Midbrain (tissue), 1 donor: ENCODE measurements at regions not wholly inside any gene's neighbourhood (a gene's known extent, or its start where the extent isn't known, plus 50 kb on each side); places are given as distances from the start of the nearest gene placed in this dataset.
"Not testable (repeated sequence)": the region's sequence is repeated elsewhere in the genome, so short reads cannot be mapped to it uniquely, and the experiment has no call there.

Source experiments
- DNase-seq: peaks from one replicate; lab custom pipeline; 2025; lab: John Stamatoyannopoulos, UW

DNA sequence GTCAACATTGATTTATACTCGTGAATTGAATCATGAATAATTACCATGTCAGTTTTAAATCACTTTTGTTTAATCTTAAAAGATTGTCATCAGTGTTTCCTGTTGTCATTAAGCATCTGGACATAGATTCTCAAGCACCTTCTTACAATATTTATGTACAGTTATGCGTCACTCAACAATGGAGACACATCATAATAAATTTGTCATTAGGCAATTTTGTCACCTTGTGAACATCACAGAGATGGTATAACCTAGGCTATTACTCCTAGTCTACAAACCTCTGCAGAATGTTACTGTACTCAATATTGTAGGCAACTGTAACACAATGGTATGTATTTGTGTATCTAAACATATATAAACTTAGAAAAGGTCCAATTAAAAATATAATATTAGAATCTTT lies 2130.9 kb upstream of the PCDH20 start:
- DNase-seq = no peak

DNA sequence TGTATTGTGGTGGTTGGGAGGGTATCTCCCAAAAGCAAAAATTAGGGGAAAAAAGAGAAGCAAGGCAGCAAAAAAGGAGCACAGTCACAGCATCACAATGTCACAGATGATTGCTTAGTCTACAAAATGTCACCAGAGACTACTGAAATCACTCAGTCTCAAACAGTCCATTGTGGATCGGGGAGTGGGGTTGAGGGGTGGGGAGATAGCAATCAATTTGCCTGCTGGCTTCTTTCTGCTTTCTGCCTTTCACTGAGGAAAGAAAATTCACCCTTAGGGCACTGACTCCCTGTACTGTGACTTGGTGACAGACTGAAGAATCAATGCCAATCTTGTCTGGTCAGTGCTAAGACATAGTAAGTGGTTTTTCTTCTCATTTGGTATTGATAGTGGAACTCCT lies 2127.1 kb upstream of the PCDH20 start:
- no peak for DNase-seq

DNA sequence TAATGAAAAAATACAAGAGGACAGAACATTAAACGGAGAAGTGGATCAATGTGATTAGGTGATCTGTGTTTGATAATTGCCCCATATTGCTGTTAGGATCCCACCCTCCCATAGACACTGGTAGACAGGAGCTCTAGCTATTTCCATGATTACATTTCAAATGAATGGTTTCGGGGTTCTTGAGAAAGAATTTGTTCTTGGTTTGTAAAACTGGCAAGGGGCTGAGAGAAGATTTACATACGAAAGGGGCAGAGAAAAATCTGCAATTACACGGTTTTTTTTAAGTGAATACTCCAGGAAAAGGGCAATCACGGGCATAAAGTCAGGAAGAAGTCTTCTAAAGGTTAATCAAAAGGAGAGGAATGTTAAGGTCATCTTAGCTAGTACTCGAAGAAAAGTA lies 2125.7 kb upstream of the PCDH20 start:
- DNase-seq = no peak

DNA sequence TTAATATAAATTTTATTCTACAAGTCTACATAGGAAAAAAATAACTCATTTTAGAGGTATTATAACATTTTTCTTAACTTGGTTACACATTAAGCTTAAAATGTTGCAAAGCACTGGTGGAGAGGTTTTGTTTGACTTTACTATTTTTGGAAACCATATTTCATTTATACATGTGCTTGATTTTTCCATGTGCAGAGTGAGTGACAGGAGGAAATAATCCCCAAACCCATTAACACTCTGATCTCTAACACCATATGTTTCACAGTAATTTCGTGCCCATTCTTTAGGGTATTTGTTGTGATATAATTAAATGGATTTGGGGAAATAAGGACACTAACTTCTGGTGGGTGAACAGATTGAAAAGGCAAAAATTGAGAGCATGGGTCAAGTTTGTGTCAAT lies 2124.4 kb upstream of the PCDH20 start:
- DNase-seq = no peak

DNA sequence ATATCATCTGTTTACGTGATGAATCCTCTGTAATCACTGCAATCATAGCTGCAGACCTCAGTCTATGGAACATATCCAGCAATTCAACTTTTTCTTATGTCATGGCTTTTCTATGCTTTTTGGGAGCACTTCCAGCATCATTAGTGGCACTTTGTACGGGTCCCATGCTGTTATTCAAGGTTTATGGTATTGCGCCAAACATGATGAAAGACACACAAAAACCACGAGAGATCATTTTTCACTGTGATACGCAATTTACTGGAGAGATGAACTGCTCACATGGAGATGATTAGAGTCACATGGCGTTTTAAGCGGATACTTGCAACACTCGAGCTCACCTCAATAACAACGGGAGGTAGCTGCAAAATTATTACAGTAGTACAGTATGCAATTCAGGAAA lies 2101.7 kb upstream of the PCDH20 start:
- DNase-seq = no peak

DNA sequence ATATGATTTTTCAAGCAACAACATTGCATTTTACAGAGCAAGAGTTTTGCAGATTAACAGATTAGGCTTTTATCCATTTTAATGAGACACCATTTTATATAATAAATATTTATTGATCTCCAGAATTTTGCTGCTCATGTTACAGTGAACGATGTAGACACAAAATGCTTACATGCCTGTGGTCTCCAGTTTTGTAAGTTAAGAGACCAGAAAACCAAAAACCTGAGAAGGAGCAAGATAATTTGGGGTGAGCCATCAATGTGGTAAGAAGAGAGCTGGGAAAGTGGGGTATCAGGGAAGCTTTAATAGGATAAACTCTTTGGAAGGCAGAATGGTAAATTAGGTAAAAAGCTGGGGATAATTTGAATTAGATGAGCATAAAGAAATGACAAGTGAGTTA lies 2100.5 kb upstream of the PCDH20 start:
- DNase-seq = no peak

DNA sequence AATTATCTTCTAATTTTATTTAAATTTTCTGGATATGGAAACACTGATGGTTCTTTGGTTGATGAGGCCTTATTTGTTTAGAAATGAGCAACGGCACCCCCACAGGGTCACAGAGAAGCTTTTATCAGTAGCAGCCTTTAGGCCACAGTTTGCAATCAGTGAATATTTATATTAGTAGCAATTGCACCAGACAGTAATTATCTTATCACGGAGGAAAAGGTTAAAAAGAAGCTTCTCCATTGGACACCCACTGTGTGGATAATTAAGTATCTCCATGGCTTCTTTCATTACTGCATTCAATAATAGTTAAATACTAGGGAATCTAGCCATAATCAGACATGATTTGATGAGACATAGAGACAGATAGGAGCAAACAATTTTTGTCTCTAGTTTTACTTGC lies 2099.2 kb upstream of the PCDH20 start:
- no peak for DNase-seq

DNA sequence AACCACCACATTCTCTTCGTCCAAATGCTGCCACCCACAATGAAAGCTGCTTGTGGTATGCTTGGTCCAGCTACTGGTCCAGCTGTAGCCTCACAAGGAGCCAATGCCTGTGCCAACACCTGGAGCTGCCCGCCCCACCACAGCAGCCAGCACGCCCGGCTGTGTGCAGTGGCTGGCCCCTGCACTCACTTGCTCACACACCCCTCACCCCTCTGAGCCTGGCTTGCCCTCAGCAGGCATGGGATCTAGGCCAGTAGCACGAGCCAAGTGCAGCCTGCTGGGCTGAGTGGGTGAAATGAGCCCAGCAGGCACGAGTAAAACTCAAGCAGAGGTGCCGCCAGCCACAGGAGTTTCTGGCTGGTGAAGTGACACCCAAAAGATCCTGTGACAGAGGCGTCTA lies 2096.4 kb upstream of the PCDH20 start:
- no peak for DNase-seq

DNA sequence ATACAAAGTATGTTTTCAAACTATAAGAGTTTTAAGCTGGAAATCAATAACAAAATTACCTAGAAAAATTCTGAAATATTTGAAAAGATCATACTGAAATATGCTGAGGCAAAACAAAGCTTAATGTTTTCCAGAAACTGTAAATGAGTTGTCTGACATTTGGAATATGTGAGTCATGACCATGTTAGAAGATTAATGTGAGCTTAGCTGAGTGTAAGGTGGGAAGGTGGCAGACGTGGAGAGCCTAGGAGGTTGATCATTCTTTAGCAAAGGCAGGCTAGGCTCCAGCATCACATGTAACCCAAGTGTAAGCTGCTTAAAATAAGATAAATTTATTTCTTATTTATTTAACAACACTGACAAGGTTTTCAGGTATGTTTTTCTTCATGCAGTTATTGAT lies 2086.1 kb upstream of the PCDH20 start:
- no peak for DNase-seq

DNA sequence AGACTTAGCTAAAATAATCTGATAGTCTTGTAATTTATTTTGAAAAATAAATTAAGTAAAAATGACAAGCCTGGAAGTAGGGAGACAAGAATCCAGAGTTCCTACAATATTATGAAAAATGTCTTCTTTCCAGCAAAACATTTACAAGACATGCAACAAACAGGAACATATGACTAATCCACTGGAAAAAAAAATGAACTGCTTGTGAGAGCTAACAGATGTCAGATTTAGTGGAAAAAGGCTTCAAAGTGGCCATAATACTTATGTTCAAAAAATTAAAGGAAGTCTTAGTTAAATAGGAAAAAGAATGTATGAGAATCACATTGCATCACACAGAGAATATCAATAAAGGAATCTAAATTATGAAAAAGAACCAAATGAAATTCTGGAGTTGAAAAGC lies 2082.0 kb upstream of the PCDH20 start:
- DNase-seq = no peak

DNA sequence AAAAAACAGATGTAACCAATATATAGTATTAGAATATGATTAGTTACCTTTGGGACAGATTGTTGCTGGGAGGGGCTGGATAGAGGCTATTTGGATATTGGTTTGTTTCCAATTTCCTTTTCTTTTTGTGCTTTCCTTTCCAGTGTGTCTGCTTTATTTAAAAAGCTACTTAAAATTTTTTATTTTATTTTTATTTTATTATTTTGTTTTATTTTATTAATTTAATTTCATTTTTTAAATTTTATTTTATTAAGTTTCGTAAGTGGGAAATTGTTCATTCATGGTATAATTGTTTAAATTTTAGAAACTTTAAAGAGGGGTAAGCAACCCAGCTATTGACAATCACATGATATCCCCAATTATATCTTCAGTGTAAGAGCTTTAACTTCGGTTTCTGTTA lies 2077.0 kb upstream of the PCDH20 start:
- no peak for DNase-seq

DNA sequence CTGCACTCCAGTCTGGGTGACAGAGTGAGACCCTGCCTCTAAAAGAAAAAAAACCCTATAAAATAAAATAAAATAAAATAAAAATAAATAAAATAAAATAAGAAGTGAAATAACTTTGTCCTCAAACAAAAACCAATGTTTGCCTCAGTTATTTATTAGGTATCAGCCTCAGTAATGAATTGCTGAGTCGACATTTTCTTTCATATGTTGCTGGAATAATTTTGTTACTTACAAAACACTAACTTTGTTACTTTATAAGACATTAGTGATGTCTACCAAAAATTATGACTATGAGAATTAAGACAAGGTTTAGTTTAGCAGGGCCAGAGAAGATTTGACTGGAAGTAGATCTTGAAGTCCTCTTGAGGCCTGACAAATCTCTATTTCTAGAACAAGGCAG lies 2074.5 kb upstream of the PCDH20 start:
- DNase-seq = no peak

DNA sequence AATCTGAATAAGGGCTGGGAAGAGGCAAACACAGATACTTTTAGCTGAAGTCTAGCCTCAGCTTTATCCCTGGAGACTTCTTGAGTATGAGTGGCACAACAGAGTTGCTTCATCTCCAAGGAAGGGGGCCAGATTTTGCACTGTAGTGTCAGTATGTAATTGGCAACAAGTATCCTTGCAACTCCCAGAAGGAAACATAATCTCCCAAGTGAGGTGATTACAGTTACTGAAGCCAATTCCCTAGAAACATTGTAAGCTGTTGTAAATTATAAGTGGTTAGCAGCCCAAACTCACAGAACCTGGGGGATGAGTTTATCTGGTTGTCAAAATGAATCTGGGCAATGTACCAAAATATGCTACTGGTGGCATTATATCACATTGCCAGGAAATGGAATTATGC lies 2065.7 kb upstream of the PCDH20 start:
- no peak for DNase-seq

DNA sequence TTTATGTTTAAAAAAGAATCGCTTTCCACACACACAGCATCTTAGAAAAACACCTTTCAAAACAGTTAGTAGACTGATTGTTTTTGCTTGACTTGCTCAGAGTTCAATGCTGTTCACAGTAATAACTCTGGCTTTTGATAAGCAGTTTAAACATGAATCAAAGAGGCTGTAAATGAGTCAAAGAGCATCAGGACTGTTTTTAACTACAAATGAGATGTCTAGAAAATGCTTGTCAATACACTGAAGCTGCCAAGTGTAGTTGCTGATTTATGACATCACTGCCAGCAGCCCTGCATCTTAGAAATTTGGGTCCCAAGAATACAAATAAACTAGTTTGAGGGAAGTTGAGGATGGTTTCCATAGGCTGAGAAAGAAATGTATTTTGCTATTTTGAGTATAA lies 2057.1 kb upstream of the PCDH20 start:
- DNase-seq = no peak

DNA sequence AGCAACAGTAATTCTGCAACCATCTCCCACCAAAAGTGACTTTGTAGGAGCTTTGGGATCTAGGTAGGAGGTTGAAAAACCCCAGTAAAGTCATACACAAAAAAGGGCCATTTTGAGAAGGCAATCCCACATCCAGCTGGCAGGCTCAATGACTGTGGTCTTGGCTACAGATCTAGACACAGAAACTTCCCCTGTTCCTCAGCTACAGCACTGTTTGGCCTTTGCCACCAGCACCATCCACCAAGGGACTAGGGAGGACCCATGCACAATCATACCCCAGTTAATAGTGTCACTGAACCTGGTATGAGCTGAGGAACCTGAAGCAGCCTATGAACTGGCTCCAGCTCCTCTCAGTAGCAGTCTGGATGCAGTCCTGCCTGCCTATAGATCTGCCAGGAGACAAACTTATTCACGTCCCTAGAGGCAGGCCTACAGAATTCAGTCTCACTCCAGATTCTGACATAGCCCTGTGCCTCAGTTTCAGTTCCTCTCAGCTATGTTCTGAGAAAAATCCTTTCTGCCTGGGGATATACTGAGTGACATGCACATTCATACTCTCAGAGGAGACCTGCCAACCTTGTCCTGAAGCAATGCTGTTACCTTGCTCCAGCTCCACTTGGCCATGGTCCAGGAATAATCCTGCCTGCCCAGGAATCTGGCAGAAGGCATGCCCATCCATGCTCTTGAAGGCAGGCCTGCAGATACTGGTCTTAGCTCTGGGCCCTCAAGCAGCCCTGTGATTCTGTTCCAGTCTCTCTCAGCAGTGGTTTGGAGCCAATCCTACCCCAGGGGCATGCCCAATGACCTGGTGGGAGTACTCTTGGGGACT lies 2048.3 kb upstream of the PCDH20 start:
- DNase-seq = no peak

DNA sequence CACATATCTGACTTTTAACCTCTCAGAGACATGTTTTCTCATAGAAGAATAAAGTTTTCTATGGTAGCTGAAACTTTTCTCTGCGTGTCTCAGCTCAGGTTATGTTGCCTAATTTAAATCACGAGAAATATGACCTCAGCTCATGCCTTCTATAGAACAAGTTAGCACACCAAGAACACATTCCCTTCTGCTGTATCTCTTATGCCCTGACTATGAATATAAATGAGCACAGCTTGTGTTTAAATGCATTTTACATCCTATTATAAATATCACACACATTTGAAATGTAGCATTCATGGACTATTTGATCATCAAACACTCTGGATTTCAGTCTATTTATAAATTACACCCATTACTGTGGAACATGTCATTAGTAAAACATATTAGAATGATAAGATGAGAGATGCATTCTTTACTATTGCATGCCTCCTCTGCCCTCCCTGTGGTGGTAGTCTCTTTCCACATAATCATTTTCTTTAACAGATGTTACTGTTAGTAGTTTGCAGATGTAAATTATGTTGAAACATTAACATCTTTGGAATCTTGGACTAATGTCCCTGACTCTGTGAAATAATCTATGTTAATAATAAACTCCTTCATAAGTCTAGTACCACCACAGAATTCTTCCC lies 2044.9 kb upstream of the PCDH20 start:
- DNase-seq = no peak

DNA sequence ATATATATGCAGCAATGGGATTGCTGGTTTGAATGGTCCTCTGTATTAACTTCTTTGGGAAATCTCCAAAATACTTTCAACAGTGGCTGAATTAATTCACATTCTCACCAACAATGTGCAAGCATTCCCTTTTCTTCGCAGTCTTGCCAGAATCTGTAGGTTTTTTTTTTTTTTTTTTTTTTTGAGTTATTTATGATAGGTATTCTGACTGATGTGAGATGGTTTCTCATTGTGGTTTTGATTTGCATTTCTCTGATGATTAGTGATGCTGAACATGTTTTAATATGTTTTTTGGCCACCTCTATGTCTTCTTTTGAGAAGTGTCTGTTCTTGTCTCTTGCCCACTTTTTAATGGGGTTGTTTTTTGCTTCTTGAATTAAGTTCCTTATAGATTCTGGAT lies 2041.5 kb upstream of the PCDH20 start:
- DNase-seq = no peak

DNA sequence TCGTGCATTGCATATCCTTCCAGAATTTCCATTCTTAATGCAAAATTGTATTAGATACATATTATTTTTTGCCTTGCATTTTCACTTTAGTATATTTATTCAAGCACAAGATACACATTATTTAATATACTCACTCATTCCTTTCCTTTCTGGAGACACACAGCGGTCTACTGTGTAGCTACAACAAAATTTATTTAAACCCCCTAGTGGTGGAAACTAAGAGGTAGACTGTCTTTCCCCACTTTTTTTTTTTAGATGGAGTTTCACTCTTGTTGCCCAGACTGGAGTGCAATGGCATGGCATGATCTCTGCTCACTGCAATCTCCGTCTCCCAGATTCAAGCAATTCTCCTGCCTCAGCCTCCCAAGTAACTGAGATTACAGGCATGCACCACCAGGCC lies 2040.3 kb upstream of the PCDH20 start:
- DNase-seq = no peak

DNA sequence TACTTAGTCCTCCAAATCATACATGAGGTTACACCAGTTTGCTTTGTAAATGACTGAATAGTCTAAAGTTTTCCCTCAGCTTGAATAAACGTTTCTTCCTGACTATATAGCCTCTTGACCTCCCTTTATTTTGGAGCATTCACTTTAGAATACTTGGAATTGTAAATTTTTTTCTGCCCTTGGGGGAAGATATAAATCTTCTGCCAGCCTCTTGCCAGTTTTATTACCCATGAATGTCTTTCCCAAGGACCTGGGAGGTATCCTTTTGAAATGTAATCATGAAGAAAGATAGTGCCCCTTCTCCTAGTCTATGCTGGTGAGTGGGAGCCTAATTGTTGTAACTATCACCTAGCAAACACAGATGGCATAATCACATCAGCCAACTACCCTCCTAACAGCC lies 2033.9 kb upstream of the PCDH20 start:
- no peak for DNase-seq

DNA sequence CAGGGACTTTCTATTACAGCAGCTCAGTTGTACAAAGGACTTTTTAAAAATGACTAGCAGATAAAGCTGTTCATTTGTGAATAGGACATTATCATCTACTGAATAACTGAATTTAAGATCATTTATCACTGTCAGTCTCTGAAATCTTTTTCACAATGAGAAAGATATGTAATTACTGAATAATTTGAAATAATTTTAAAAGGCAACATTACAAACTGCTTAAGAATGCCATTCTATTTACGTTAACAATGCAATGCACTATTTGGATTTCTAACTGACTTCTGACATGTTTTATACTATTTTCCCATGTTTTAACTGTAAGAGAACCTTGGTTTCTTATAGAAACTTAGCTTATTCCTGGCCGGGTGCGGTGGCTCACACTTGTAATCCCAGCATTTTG lies 2033.0 kb upstream of the PCDH20 start:
- no peak for DNase-seq

DNA sequence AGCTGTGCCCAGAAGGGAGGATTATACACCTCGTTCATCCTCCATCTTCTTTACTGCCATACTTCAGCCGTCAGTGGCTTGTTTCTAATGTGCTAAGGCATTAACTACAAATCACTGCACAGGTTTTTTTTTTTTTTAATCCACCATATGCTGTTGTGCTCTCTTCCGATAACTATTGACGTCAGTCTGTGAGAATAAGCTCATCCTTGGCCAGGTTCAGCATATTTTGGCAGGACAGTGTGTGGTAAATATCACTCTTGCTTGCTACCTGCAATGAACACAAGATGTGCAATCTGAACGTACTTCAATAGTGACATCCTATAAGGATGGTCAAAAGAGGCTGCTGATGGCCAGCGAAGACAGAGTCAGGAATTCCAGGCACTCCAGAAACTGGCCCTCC lies 2030.7 kb upstream of the PCDH20 start:
- no peak for DNase-seq

DNA sequence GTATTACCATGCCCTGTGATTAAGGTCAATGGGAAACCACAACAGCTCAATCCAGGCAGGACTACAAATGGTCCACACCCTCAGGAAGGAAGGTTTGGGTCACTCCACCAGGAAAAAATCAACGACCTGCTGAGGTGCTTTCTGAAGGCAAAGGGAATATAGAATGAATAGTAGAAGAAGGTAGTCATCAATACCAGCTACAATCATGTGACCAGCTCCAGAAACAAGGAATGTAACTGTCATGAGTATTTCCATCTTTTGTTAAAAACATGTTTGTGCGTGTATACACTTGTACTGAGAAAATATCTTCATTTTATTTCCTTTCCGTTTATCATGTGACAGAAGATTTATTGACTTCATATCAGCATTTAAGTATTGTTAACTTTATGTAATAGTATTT lies 2028.6 kb upstream of the PCDH20 start:
- DNase-seq = not testable (repeated sequence)

DNA sequence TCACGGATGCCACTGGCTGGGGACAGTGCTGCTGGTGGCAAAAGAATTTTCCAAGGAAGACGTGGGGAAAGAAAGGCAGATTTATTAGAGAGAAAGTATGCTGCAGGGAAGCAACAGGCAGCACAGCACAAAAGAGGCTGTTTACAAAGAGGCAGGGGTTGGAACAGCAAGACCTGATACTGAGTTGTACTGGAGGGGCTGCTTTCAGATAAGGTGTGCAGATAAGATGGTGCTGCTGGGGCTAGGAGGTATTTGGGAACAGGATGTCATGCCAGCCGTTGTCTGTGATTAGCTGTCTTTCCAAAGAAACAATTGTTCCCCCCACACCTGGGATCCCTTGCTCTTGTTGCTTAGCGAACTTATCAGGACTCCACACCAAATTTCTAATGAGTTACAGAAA lies 2023.3 kb upstream of the PCDH20 start:
- DNase-seq = no peak

DNA sequence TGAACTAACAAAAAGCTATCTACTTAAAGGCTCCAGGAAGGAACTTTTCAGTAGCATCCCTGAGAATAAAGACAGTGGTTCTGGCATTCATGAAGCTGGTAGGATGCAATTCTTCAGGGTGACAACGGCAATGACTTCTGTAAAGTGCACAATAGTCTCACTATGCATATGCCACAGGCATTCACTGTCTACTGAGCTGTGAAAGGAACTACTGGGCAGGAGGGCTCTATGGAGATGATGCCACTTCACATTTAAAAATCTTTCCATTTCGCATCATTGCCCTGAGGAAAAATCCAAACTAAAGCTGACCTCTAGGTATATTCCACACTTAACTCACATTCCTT lies 2020.6 kb upstream of the PCDH20 start:
- no peak for DNase-seq
